Ovary (tissue), 7 donors: ENCODE measurements at regions not wholly inside any gene's neighbourhood (a gene's known extent, or its start where the extent isn't known, plus 50 kb on each side); places are given as distances from the start of the nearest gene placed in this dataset.

Experiments
- DNase-seq, 5 donors: peaks; one replicate each; pipeline ENCODE4 v3.0.0-alpha.2; 2019 to 2020
- H3K27ac ChIP-seq, 2 donors: fragments of 200-600 bp; one replicate each; pipeline versions ENCODE4 v1.5.1 to v1.8.0; 2019 to 2022
- H3K27me3 ChIP-seq: fragments of 200-600 bp; one replicate; pipeline ENCODE4 v1.8.0; 2022
- H3K36me3 ChIP-seq: fragments of 200-600 bp; sonication (generic); one replicate; pipeline ENCODE4 v1.5.1; 2019
- H3K4me1 ChIP-seq: one replicate; pipeline ENCODE4 v1.8.1; 2013; ENCODE audit warnings: mild to moderate bottlenecking, moderate library complexity; ENCODE audit not compliant: insufficient read depth
- H3K4me3 ChIP-seq: fragments of 200-600 bp; sonication (generic); one replicate; pipeline ENCODE4 v1.5.1; 2017
- H3K9me3 ChIP-seq, 2 donors: fragments of 200-600 bp in 1 of 2; sonication (generic) in 1 of 2; one replicate each; pipeline versions ENCODE4 v1.5.1 to v1.8.1; 2013 to 2019; ENCODE audit warnings: mild to moderate bottlenecking in 1 of 2, moderate library complexity in 1 of 2
- EP300 ChIP-seq: sonication (generic); formaldehyde crosslinking; IDR thresholded peaks from one replicate; pipeline ENCODE4 v1.6.1; 2017; ENCODE audit warnings: antibody characterized with exemption
- POLR2A ChIP-seq: fragments of 450-650 bp; IDR thresholded peaks from one replicate; pipeline ENCODE4 v1.6.1; 2017; ENCODE audit warnings: antibody characterized with exemption, mild to moderate bottlenecking, moderate library complexity
- WGBS, 3 donors: extraction: QIAGEN DNeasy Blood & Tissue Kit in 1 of 3; methylation state at CpG; one replicate each; pipeline versions ENCODE4 v1.1.5 to v1.1.7; 2013 to 2017; 5-methylcytosine and 5-hydroxymethylcytosine counted together
- intact Hi-C, 4 donors: fragments of 100-400 bp; cut with DNase I; formaldehyde crosslinking; loops; one replicate each; pipeline versions ENCODE4 v1.11.0 to v1.15.1; 2022 to 2023
- TF ChIP-seq, protein P1 (sequence below), 3 donors: fragments of 450-650 bp in 2 of 3; fragments of 200-600 bp in 1 of 3; IDR thresholded peaks; one replicate each; pipeline versions ENCODE4 v1.5.1 to v1.8.0; 2016 to 2022; ENCODE audit warnings: antibody characterized with exemption in 3 of 3, mild to moderate bottlenecking in 1 of 3
- donor health status: DM: no; HTN: no; CAD: no; lungs with moderate emphysema.
- donor health status: DM: no; HTN: no; CAD: no.
- donor health status: Bipolar disorder and iron deficiency.
- donor health status: DM: no; HTN: no; CAD: no.
- donor health status: DM: yes; HTN: yes; CAD: no.

DNA sequence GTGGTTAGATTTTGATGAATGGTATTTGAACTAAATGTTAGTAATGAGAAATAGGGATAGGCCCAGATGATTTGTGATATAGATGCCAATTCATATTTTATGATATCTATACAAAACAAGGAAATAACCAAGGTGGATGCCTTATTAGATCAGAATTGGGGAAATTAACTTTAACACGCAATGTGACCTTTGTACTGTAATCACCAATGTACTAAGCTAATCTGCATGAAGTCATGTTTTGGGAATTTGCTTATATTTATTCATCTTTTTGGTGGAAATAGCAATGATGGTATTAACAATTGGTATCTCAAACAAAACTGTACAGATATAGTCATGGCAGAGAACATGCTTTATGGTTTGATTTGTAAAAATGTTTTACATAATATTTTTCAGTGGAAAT is 504.7 kb downstream of the PLCL1 start:
- Histone ChIP-seq H3K36me3 (no peaks in the 10 kb centered on the region), H3K27ac (no peak overlapping the region), H3K9me3 (no peaks in the 10 kb centered on the region), H3K4me1 (no peaks in the 10 kb centered on the region), H3K27me3 (no peaks in the 10 kb centered on the region), H3K4me3 (no peak overlapping the region)
- DNase-seq: no peak
- intact Hi-C loops: no loop called here
- TF ChIP-seq POLR2A (no peak), EP300 (no peak)
- TF ChIP-seq, protein P1, sequence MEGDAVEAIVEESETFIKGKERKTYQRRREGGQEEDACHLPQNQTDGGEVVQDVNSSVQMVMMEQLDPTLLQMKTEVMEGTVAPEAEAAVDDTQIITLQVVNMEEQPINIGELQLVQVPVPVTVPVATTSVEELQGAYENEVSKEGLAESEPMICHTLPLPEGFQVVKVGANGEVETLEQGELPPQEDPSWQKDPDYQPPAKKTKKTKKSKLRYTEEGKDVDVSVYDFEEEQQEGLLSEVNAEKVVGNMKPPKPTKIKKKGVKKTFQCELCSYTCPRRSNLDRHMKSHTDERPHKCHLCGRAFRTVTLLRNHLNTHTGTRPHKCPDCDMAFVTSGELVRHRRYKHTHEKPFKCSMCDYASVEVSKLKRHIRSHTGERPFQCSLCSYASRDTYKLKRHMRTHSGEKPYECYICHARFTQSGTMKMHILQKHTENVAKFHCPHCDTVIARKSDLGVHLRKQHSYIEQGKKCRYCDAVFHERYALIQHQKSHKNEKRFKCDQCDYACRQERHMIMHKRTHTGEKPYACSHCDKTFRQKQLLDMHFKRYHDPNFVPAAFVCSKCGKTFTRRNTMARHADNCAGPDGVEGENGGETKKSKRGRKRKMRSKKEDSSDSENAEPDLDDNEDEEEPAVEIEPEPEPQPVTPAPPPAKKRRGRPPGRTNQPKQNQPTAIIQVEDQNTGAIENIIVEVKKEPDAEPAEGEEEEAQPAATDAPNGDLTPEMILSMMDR (IDR thresholded peaks at IDR 0.05): no peak
- 83 to 91% (median 87%) methylated on average over 1 of the region's 1 CpG for WGBS, 3 donors

DNA sequence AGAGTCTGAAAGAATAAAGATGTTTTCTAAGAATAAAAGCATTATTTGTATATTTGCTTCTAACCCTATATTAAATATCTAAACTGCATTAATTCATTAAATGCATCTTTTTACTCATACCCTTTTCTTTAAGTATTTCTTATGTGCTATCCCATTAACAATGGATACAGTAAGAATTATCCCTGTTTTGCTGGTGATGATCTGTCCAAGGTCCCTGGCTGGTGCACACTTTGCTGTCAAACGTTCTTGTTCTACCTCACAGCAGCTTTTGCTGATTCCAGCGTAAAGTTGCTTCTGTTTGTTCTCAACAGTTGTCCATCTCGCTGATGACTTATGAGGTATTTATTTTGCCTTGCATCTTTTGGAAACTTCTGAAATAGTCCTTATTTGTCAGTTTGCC is 504.0 kb downstream of the PLCL1 start:
- DNase-seq: no peak
- Histone ChIP-seq H3K36me3 (no peaks in the 10 kb centered on the region), H3K9me3 (no peaks in the 10 kb centered on the region), H3K27me3 (no peaks in the 10 kb centered on the region), H3K27ac (no peak overlapping the region), H3K4me3 (no peak overlapping the region), H3K4me1 (no peaks in the 10 kb centered on the region)
- 59 to 69% (median 69%) methylated on average over 3 of the region's 3 CpGs for WGBS, 3 donors
- no peak for TF ChIP-seq POLR2A
- TF ChIP-seq, protein P1 (IDR thresholded peaks at IDR 0.05): no peak
- TF ChIP-seq EP300: no peak
- intact Hi-C loops: no loop called here

- intact Hi-C loops: no loop called here
- DNase-seq: no peak
- Histone ChIP-seq H3K36me3 (no peaks in the 10 kb centered on the region), H3K4me3 (no peak overlapping the region), H3K9me3 (no peaks in the 10 kb centered on the region), H3K27me3 (no peaks in the 10 kb centered on the region), H3K27ac (no peak overlapping the region), H3K4me1 (no peaks in the 10 kb centered on the region)
- TF ChIP-seq EP300: no peak
- TF ChIP-seq POLR2A: no peak
- TF ChIP-seq, protein P1 (IDR thresholded peaks at IDR 0.05): no peak
- WGBS, 3 donors: 84 to 93% (median 87%) methylated on average over 3 of the region's 3 CpGs
Observed at GRCh38 chr2:198307093-198307492, 502.7 kb downstream of the PLCL1 start.

DNA sequence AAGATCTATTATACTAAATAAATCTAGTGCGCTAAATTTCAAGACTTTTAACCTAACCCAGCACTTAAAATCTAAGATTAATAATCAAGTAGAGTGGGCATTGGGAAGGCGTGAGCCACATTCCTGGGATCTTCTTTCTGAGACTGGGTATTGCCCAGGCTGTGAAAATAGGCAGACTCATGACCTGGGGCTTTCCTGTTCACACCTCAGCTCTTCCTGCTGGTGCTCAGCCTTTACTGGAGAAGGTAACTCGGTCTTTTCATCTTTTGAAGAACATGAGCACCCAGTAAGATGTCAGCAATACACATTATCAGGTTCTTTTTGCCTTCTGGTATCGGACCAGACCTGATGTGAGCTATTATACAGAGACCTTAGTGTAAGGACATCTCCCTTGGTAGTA is 500.5 kb downstream of the PLCL1 start:
- WGBS, 3 donors: 74 to 80% (median 76%) methylated on average over 4 of the region's 4 CpGs
- H3K36me3 ChIP-seq: no peaks in the 10 kb centered on the region
- DNase-seq: no peak
- H3K4me3 ChIP-seq: no peak overlapping the region
- no peak overlapping the region for H3K27ac ChIP-seq
- TF ChIP-seq EP300: no peak
- TF ChIP-seq, protein P1 (IDR thresholded peaks at IDR 0.05): no peak
- TF ChIP-seq POLR2A: no peak
- no peaks in the 10 kb centered on the region for H3K4me1 ChIP-seq
- H3K27me3 ChIP-seq: no peaks in the 10 kb centered on the region
- H3K9me3 ChIP-seq: no peaks in the 10 kb centered on the region
- intact Hi-C loops: no loop called here

DNA sequence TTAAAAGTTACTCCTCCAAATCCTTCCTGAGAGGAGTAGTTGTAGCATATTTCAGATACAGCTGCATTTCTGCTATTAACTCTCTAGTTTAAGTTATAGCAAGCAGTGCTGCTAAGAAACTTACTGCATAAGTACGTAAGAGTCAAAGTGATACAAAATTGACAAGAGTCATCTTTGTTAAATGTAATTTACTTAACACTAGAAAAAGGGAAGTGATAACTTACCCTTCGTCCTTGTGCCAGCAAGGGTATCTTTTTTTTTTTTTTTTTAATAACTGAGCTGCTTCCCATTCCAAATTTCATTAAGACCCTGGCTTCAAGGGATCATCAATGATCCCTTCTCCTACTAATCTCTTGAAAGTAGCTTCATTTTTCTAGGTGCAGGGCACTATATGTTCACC is 493.0 kb downstream of the PLCL1 start:
- no peak overlapping the region for H3K27ac ChIP-seq
- 67 to 75% (median 73%) methylated on average over 2 of the region's 2 CpGs for WGBS, 3 donors
- no peak overlapping the region for H3K4me3 ChIP-seq
- no peaks in the 10 kb centered on the region for H3K9me3 ChIP-seq
- H3K4me1 ChIP-seq: no peaks in the 10 kb centered on the region
- DNase-seq: no peak
- intact Hi-C loops: loop anchor here in 2 of 4 donors (5.0 kb wide), 1 partner anchor 495 kb away; the partner anchor contains the start of gene PLCL1 (in 2 of the 2)
- H3K36me3 ChIP-seq: no peaks in the 10 kb centered on the region
- TF ChIP-seq POLR2A: no peak
- no peak for TF ChIP-seq EP300
- TF ChIP-seq, protein P1 (IDR thresholded peaks at IDR 0.05): no peak
- no peaks in the 10 kb centered on the region for H3K27me3 ChIP-seq
